H1 (cell line): ENCODE measurements at regions not wholly inside any gene's neighbourhood (a gene's known extent, or its start where the extent isn't known, plus 50 kb on each side); places are given as distances from the start of the nearest gene placed in this dataset.

ENCODE experiments used
- RBBP5 ChIP-seq: IDR thresholded peaks from 2 replicates; pipeline ENCODE4 v1.7.1; 2012; ENCODE audit warnings: low read depth, mild to moderate bottlenecking, inconsistent platforms, low read length, moderate library complexity, borderline replicate concordance
- RNF2 ChIP-seq: fragments of 200-900, 300-1000 bp; sonication (generic); IDR thresholded peaks from 2 replicates; pipeline ENCODE4 v1.7.1; 2016; ENCODE audit warnings: borderline replicate concordance, low read depth, mild to moderate bottlenecking, antibody characterized with exemption, low read length; ENCODE audit not compliant: poor library complexity, severe bottlenecking; ENCODE audit errors: missing control alignments
- SIN3A ChIP-seq, 2 experiments: IDR thresholded peaks in 1 of 2; conservative IDR thresholded peaks in 1 of 2; 2 replicates each; pipeline ENCODE4 v1.6.1; 2011 to 2012; ENCODE audit warnings: low read length in 2 of 2, improper control_type of control experiment in 1 of 2, low read depth in 1 of 2, mild to moderate bottlenecking in 1 of 2
- SIRT6 ChIP-seq: IDR thresholded peaks from one replicate; pipeline ENCODE4 v1.7.1; 2012; ENCODE audit warnings: low read length, inconsistent platforms

DNA sequence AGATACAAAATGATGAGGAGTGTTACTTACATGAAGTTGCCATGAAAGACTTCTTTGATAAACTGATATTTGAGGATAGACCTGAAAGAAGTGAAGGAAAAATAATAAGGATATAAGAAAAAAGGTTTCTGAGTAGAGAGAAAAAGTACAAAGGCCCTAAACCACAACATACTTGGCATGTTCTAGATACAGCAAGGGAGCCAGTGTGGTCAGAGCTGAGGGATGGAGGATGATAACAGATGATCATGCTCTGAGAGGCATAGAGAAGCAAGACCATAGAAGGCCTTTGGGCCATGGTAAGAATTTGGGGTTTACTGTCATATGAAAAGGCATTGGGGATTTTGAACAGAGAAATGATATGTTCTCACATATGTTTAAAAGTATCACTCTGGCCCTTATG is 424.1 kb upstream of the CHST9 start (continued):
- TF ChIP-seq SIRT6: no peak
- no peak for TF ChIP-seq SIN3A (conservative IDR thresholded peaks at IDR 0.05 in 1 of 2, IDR thresholded peaks at IDR 0.05 in 1 of 2; ENCODE audit: low read depth in 1 of 2, low read length in 2 of 2)
- TF ChIP-seq RNF2: no peak
- TF ChIP-seq RBBP5: no peak
